HG03280 (cell line): ENCODE measurements at regions not wholly inside any gene's neighbourhood (a gene's known extent, or its start where the extent isn't known, plus 50 kb on each side); places are given as distances from the start of the nearest gene placed in this dataset.
"Not testable (repeated sequence)": the region's sequence is repeated elsewhere in the genome, so short reads cannot be mapped to it uniquely, and the experiment has no call there.

Experiments used
- ATAC-seq: cut with Tn5 transposase; IDR thresholded peaks from one replicate; pipeline ENCODE4 v1.9.1; 2021; ENCODE audit warnings: mild to moderate bottlenecking, moderate library complexity; ENCODE audit not compliant: unreplicated experiment

- ATAC-seq, result no peak
Observed at GRCh38 chr1:190809312-190809711, 331.6 kb upstream of the BRINP3 start.

GRCh38 chr1:190812996-190813395 lies 335.3 kb upstream of the BRINP3 start:
- no peak for ATAC-seq

DNA sequence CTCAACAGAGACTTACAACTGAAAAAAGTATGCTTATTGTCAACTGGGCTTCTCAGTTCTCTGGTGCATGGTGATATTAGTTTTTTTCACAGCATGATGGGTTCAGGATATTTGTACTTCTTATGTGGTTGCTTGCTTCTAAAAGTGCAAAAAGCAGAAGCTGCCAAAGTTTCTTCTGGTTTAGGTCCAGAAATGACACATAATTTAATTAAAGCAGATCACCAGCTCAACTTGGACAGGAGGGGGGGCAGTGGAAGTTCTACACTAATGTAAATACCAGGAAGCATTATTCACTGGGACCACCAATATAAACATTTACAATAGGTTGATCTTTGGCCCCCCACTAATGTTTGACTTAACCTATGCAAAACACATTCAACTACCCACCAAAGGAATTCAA lies 354.8 kb upstream of the BRINP3 start:
- no peak for ATAC-seq

DNA sequence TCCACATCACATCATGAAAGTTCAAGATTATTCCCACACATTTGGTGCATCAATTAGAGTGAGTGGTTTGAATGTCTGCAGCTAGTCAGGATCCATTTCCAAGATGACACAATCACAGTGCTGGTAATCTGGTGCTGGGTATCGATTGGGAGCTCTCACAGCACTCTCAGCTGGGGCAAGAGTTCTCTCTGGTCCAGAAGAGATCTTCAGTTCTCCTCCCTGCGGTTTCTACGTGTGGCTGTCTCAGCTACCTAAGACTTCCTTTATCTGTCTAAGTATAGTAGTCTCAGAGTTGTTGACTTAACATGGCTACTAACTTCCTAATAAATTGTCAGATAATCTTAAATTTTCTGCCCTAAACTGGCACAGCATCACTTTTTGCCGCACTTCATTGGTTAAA lies 358.0 kb upstream of the BRINP3 start:
- no peak for ATAC-seq

DNA sequence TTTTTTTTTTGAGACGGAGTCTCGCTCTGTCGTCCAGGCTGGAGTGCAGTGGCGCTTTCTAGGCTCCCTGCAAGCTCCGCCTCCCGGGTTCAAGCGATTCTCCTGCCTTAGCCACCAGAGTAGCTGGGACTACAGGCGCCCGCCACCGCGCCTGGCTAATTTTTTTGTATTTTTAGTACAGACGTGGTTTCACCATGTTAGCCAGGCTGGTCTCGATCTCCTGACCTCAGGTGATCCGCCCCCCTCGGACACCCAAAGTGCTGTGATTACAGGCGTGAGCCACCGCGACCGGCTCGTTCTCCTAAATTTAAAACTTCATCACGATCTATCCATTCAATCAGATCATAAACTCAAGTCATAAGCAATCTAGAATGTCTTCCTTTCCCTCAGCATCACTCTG lies 359.5 kb upstream of the BRINP3 start:
- ATAC-seq, result not testable (repeated sequence)

DNA sequence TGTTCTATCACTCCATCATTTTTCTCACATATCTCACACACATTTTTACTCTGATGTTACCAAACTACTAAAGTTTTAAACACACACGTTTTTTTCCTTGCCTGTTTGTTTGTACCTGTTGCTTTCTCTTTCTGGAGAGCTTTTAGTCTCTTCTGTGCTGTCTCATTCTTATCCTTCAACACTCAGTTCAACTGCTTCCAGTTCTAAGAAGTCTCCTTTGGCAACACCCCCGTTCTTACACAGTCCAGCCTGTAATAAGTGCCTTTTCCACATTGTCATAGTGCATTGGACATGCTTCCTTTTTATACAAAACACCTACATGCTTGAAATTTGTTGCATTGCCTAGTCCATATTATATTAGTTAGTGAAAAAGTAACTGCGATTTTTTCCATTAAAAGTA lies 360.2 kb upstream of the BRINP3 start:
- no peak for ATAC-seq

DNA sequence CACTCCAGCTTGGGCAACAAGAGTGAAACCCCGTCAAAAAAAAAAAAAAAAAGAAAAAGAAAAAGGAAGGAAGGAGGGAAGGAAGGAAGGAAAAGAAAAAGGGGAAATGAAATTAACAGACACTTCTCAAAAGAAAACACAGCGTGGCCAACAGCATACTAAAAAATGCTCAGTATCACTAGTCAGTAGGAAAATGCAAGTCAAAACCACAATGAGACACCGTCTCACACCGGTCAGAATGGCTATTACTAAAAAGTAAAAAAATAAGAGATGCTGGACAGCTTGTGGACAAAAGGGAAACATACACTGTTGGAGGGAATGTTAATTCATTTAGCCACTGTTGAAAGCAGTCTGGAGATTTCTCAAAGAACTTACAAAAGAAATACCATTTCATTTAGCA lies 369.5 kb upstream of the BRINP3 start:
- ATAC-seq, result no peak

- no peak for ATAC-seq
Observed at GRCh38 chr1:190849346-190849745, 371.7 kb upstream of the BRINP3 start.

- ATAC-seq, result no peak
Observed at GRCh38 chr1:190852611-190853010, 374.9 kb upstream of the BRINP3 start.

DNA sequence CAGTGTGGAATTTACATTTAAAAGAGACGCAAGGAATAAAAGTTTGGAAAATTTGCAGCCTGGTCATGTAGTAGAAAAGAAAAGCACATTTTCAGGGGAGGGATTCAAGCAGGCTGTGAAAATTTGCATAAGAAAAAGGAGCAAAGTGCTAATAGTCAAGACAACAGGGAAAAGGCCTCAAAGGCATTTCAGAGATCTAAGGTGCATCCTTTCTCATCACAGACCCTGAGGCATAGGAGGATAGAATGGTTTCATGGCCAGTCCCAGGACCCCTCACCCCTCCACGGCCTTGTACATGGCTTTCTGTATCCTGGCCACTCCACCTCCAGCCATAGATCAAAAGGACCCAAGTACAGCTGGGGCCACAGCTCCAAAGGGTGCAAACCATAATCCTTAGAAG lies 380.5 kb upstream of the BRINP3 start:
- no peak for ATAC-seq

GRCh38 chr1:190864013-190864641 lies 386.5 kb upstream of the BRINP3 start:
- ATAC-seq, result no peak

- ATAC-seq, result no peak
Observed at GRCh38 chr1:190880352-190880751, 402.7 kb upstream of the BRINP3 start.

DNA sequence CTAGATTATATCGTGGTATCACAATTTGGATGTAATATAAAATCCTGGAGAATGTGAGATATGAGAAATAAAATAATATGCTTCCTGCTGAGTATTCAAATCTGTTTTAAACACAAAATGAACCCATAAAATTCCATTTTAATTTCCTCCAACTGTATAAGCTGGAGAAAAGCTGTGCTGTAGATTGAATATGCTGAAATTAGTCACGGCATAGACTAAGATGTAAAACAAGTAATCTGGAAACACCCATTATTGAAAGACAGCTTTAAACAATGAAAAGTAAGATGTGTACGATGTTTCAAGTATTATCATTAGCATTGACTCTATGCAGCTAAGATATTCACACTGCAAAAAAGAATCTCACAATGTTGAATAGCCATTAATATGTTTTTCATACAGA lies 403.4 kb upstream of the BRINP3 start:
- no peak for ATAC-seq

- no peak for ATAC-seq
Observed at GRCh38 chr1:190897233-190897632, 419.6 kb upstream of the BRINP3 start.

GRCh38 chr1:190904091-190904695 lies 426.5 kb upstream of the BRINP3 start:
- no peak for ATAC-seq

DNA sequence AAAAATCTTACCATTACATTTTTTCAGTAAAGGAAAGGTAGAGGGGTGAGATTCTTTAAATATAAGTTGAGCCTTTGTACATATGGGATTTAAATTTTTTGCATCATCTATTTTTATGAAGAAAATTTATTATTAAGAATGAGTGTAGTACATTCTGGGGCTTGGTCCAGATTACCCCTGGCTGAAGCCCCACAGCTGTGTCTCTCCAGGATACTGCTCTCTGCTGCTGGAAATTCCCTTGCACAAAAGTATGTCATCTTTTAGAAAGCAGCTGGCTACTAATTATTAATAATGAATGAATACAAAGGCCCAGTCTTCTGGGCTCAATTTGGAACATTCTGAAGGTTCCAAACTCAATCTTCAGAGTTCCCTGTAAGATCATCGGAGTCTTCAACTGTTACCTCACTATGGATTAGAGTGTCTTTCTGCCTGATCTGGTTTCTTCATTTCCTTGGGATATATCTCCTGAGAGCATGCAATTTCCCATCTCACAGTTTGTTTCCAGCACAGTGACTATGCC lies 428.6 kb upstream of the BRINP3 start:
- no peak for ATAC-seq

DNA sequence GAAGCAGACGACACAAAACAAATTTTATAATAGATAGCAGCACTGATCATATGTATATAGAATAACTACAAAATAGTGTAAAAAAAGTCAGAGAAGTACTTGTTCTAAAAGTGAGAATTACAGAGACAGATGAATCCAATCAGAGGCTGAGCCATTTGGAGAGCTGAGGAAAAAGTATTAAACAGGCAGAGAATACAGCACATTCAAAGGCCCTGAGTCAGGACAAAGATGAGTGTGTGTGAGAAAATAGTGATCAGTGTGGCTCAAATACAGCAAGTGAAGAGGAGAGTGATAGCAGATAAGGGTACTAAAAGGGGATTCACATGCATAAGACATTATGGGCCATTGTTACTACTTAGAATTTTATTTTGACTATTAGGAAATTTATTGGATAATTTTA lies 430.6 kb upstream of the BRINP3 start:
- ATAC-seq, result no peak

DNA sequence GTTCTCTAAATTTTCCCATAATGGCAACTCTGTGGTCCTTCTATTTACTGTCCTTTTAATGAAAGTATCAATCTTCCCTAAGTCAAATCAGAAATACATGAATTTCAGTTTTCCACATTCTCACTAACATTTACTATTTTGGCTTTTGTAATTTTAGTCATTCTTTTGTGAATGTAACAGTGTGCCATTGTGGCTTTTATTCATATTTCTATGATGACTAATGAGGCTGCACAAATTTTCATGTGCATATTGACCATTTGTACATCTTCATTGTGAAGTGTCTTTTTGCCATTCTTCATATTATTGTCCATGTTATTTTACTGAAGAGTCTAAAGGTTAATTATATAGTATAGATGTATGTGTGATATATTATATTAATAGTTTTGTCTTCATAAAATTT lies 431.0 kb upstream of the BRINP3 start:
- no peak for ATAC-seq

GRCh38 chr1:190935925-190936324 lies 458.3 kb upstream of the BRINP3 start:
- ATAC-seq, result no peak

DNA sequence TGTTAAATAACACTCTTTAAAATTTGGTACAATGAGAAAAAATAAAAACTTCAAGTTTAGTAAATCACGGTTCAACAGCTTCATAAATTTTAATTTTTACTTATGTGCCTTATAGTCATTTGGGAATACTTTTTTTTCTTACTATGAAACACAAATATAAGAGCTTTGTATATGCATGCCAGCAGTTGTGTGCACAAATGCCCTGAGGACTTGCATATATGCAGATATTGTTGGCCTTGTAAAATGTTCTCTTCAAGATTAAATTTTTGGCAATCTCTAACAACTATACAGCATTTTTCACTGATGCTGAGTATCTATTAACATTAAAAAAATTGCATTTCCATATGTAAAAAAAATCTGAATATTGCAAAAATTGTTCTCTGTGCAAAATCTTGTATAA lies 458.7 kb upstream of the BRINP3 start:
- ATAC-seq, result no peak

DNA sequence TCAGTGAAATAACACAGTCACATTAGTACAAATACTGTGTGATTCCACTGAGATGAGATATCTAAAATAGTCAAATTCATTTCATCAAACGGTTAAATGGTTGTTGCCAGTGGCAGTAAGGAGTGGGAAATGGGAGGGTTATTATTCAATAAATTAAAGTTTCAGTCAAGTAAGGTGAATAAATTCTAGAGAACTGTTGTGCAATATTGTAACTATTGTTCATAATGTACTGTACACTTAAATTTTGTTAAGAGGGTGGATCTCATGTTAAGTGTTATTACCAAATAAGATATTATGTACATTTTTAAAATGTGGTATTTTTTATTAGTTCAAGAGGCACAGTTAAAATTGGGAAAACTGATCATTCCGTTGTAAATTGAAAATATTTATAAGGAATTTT lies 463.3 kb upstream of the BRINP3 start:
- ATAC-seq, result no peak

GRCh38 chr1:190942475-190942874 lies 464.8 kb upstream of the BRINP3 start:
- no peak for ATAC-seq

GRCh38 chr1:190943722-190944121 lies 466.1 kb upstream of the BRINP3 start:
- not testable (repeated sequence) for ATAC-seq
